ENCODE measurements at regions not wholly inside any gene's neighbourhood (a gene's known extent, or its start where the extent isn't known, plus 50 kb on each side); places are given as distances from the start of the nearest gene placed in this dataset.

GRCh38 chr3:186473166-186473565 is 71.0 kb downstream of the CRYGS start:
- TF ChIP-seq CTCF (IDR thresholded peaks at IDR 0.05; ENCODE audit: extremely low read depth in 1 of 2, insufficient read depth in 1 of 2, low read depth in 1 of 2, low read length in 2 of 2) (no peak), POLR2A (IDR thresholded peaks at IDR 0.05; ENCODE audit: low read depth, low read length) (no peak)
